H9 (cell line): ENCODE measurements at regions not wholly inside any gene's neighbourhood (a gene's known extent, or its start where the extent isn't known, plus 50 kb on each side); places are given as distances from the start of the nearest gene placed in this dataset.

Source experiments
- DNase-seq: peaks from one replicate; pipeline ENCODE4 v3.0.0-alpha.2; 2017
- H2AFZ ChIP-seq: one replicate; pipeline ENCODE4 v1.6.1; 2013; ENCODE audit warnings: mild to moderate bottlenecking, low read length, control low read depth, moderate library complexity
- H2AK5ac ChIP-seq: 2 replicates; pipeline ENCODE4 v1.6.1; 2013; ENCODE audit warnings: low read length, control low read depth, mixed read lengths; ENCODE audit not compliant: insufficient read length
- H2BK120ac ChIP-seq: one replicate; pipeline ENCODE4 v1.6.1; 2013; ENCODE audit warnings: low read depth, mild to moderate bottlenecking, low read length, control low read depth, inconsistent platforms; ENCODE audit not compliant: poor library complexity, severe bottlenecking
- H2BK12ac ChIP-seq: 2 replicates; pipeline ENCODE4 v1.6.1; 2013; ENCODE audit warnings: low read length, control low read depth, mixed read lengths, low read depth; ENCODE audit not compliant: insufficient read length
- H2BK15ac ChIP-seq: 2 replicates; pipeline ENCODE4 v1.6.1; 2013; ENCODE audit warnings: low read depth, low read length, control low read depth
- H2BK20ac ChIP-seq: one replicate; pipeline ENCODE4 v1.6.1; 2013; ENCODE audit warnings: low read depth, mild to moderate bottlenecking, low read length, control low read depth, inconsistent platforms; ENCODE audit not compliant: poor library complexity, severe bottlenecking
- H2BK5ac ChIP-seq: 2 replicates; pipeline ENCODE4 v1.6.1; 2013; ENCODE audit warnings: low read length, control low read depth, mixed read lengths; ENCODE audit not compliant: insufficient read length
- H3K14ac ChIP-seq: 2 replicates; pipeline ENCODE4 v1.6.1; 2013; ENCODE audit warnings: low read length, control low read depth; ENCODE audit not compliant: insufficient read depth
- H3K18ac ChIP-seq: 2 replicates; pipeline ENCODE4 v1.6.1; 2013; ENCODE audit warnings: low read depth, mild to moderate bottlenecking, mixed read lengths, low read length, control low read depth; ENCODE audit not compliant: insufficient read length
- H3K23ac ChIP-seq: 2 replicates; pipeline ENCODE4 v1.6.1; 2013; ENCODE audit warnings: low read length, control low read depth, mixed read lengths, low read depth; ENCODE audit not compliant: insufficient read length
- H3K23me2 ChIP-seq: 2 replicates; pipeline ENCODE4 v1.6.1; 2013; ENCODE audit warnings: low read depth, mild to moderate bottlenecking, mixed read lengths, low read length, control low read depth; ENCODE audit not compliant: insufficient read length, poor library complexity, severe bottlenecking
- H3K27ac ChIP-seq: 2 replicates; pipeline ENCODE4 v1.5.1; 2013; ENCODE audit warnings: low read length, control low read depth, mixed read lengths, low read depth; ENCODE audit not compliant: insufficient read length
- H3K27me3 ChIP-seq: 2 replicates; pipeline ENCODE4 v1.6.1; 2013; ENCODE audit warnings: low read length, control low read depth, inconsistent platforms; ENCODE audit not compliant: insufficient read depth
- H3K4ac ChIP-seq: 2 replicates; pipeline ENCODE4 v1.6.1; 2013; ENCODE audit warnings: low read depth, mild to moderate bottlenecking, control low read depth, inconsistent platforms, low read length, moderate library complexity
- H3K4me1 ChIP-seq: 2 replicates; pipeline ENCODE4 v1.6.1; 2013; ENCODE audit warnings: low read length, control low read depth, inconsistent platforms; ENCODE audit not compliant: insufficient read depth
- H3K4me2 ChIP-seq: 2 replicates; pipeline ENCODE4 v1.6.1; 2013; ENCODE audit warnings: low read length, control low read depth, mixed read lengths; ENCODE audit not compliant: insufficient read length, insufficient read depth
- H3K56ac ChIP-seq: 2 replicates; pipeline ENCODE4 v1.6.1; 2013; ENCODE audit warnings: low read depth, mild to moderate bottlenecking, mixed read lengths, low read length, control low read depth; ENCODE audit not compliant: insufficient read length
- H3K79me1 ChIP-seq: 2 replicates; pipeline ENCODE4 v1.6.1; 2013; ENCODE audit warnings: low read depth, mild to moderate bottlenecking, moderate library complexity, low read length, control low read depth, inconsistent platforms; ENCODE audit not compliant: insufficient read depth, poor library complexity, severe bottlenecking
- H3K79me2 ChIP-seq: 2 replicates; pipeline ENCODE4 v1.6.1; 2013; ENCODE audit warnings: low read length, control low read depth, inconsistent platforms; ENCODE audit not compliant: insufficient read depth
- H3K9ac ChIP-seq: 2 replicates; pipeline ENCODE4 v1.6.1; 2013; ENCODE audit warnings: low read length, control low read depth, mixed read lengths; ENCODE audit not compliant: insufficient read length; ENCODE audit errors: extremely low read depth
- H3K9me3 ChIP-seq: one replicate; pipeline ENCODE4 v1.6.1; 2013; ENCODE audit warnings: low read depth, low read length, inconsistent platforms; ENCODE audit not compliant: control insufficient read depth
- H3T11ph ChIP-seq: one replicate; pipeline ENCODE4 v1.6.1; 2013; ENCODE audit warnings: mild to moderate bottlenecking, low read length, control low read depth, inconsistent platforms
- H4K20me1 ChIP-seq: one replicate; pipeline ENCODE4 v1.6.1; 2013; ENCODE audit not compliant: control insufficient read depth, insufficient read length, insufficient read depth
- H4K5ac ChIP-seq: 2 replicates; pipeline ENCODE4 v1.6.1; 2013; ENCODE audit warnings: low read depth, mild to moderate bottlenecking, mixed read lengths, low read length, control low read depth; ENCODE audit not compliant: insufficient read length
- H4K8ac ChIP-seq: replicated peaks from 2 replicates; pipeline ENCODE4 v1.6.1; 2013; ENCODE audit warnings: low read length, control low read depth, mixed read lengths, low read depth; ENCODE audit not compliant: insufficient read length
- H4K91ac ChIP-seq: 2 replicates; pipeline ENCODE4 v1.6.1; 2013; ENCODE audit warnings: low read depth, mild to moderate bottlenecking, moderate library complexity, mixed read lengths, low read length, control low read depth; ENCODE audit not compliant: insufficient read length
- H3K27ac Mint-ChIP-seq, 3 experiments: 2 replicates in 2 of 3; 3 replicates in 1 of 3; pipeline ENCODE4 v1.8.0; 2020 to 2021; ENCODE audit warnings: mixed read lengths in 3 of 3, mild to moderate bottlenecking in 1 of 3, moderate library complexity in 1 of 3
- H3K27me3 Mint-ChIP-seq: 2 replicates; pipeline ENCODE4 v1.8.0; 2021; ENCODE audit warnings: low read depth, mild to moderate bottlenecking, moderate library complexity, mixed read lengths
- H3K36me3 Mint-ChIP-seq, 3 experiments: 2 replicates in 2 of 3; 3 replicates in 1 of 3; pipeline ENCODE4 v1.8.0; 2020 to 2021; ENCODE audit warnings: low read depth in 3 of 3, mixed read lengths in 3 of 3; ENCODE audit not compliant: insufficient read depth in 1 of 3
- H3K4me1 Mint-ChIP-seq, 2 experiments: 2 replicates each; pipeline ENCODE4 v1.8.0; 2020; ENCODE audit warnings: mixed read lengths in 2 of 2
- H3K4me3 Mint-ChIP-seq, 2 experiments: 2 replicates in 1 of 2; 3 replicates in 1 of 2; pipeline ENCODE4 v1.8.0; 2020 to 2021; ENCODE audit warnings: mild to moderate bottlenecking in 2 of 2, mixed read lengths in 2 of 2, moderate library complexity in 1 of 2
- H3K9me3 Mint-ChIP-seq, 2 experiments: 2 replicates in 1 of 2; 3 replicates in 1 of 2; pipeline ENCODE4 v1.8.0; 2020; ENCODE audit warnings: mild to moderate bottlenecking in 2 of 2, mixed read lengths in 2 of 2, moderate library complexity in 1 of 2
- CTCF ChIP-seq: fragments of 200-600 bp; sonication (generic); conservative IDR thresholded peaks from 3 replicates; pipeline ENCODE4 v1.8.0; 2021; ENCODE audit warnings: antibody characterized with exemption, mild to moderate bottlenecking
- WGBS: extraction: QIAGEN DNeasy Blood & Tissue Kit; methylation state at CpG from one replicate; pipeline ENCODE4 v1.1.7; 2013; ENCODE audit warnings: missing lambda C conversion rate, low lambda C conversion rate, mixed read lengths; ENCODE audit not compliant: insufficient read length; ENCODE audit errors: extremely low coverage; 5-methylcytosine and 5-hydroxymethylcytosine counted together

- no peak overlapping the region for H3K18ac ChIP-seq
- no peaks in the 10 kb centered on the region for H3K27me3 ChIP-seq
- no peak for TF ChIP-seq CTCF
- no peak overlapping the region for H2BK20ac ChIP-seq
- Mint-ChIP-seq H3K9me3 (no peaks in the 10 kb centered on the region), H3K4me3 (no peak overlapping the region), H3K27me3 (no peaks in the 10 kb centered on the region), H3K4me1 (no peaks in the 10 kb centered on the region), H3K27ac (no peak overlapping the region), H3K36me3 (no peaks in the 10 kb centered on the region)
- no peaks in the 10 kb centered on the region for H3K9me3 ChIP-seq
- H2BK5ac ChIP-seq = no peak overlapping the region
- no peak overlapping the region for H3K9ac ChIP-seq
- no peak overlapping the region for H3K14ac ChIP-seq
- H3K27ac ChIP-seq = no peak overlapping the region
- H4K91ac ChIP-seq = no peak overlapping the region
- H3K23ac ChIP-seq = no peak overlapping the region
- no peaks in the 10 kb centered on the region for H3K4me1 ChIP-seq
- H2BK12ac ChIP-seq = no peak overlapping the region
- no peaks in the 10 kb centered on the region for H3K23me2 ChIP-seq
- H3K4me2 ChIP-seq = no peak overlapping the region
- H3K79me2 ChIP-seq = no peaks in the 10 kb centered on the region
- H4K5ac ChIP-seq = no peak overlapping the region
- no peak overlapping the region for H2AK5ac ChIP-seq
- H2BK15ac ChIP-seq = no peak overlapping the region
- no CpG with 5 or more reads among the region's 3 CpGs for WGBS
- no peak for DNase-seq
- no peaks in the 10 kb centered on the region for H3K79me1 ChIP-seq
- H3K56ac ChIP-seq = no peak overlapping the region
- H3K4ac ChIP-seq = no peak overlapping the region
- H2BK120ac ChIP-seq = no peak overlapping the region
- no peaks in the 10 kb centered on the region for H4K20me1 ChIP-seq
- no peak overlapping the region for H3T11ph ChIP-seq
- H2AFZ ChIP-seq = no peak overlapping the region
- H4K8ac ChIP-seq = no peak overlapping the region
Observed at GRCh38 chr3:154549391-154549790, 119.4 kb upstream of the GPR149 start.
